PC-9 (cell line): ENCODE measurements at regions not wholly inside any gene's neighbourhood (a gene's known extent, or its start where the extent isn't known, plus 50 kb on each side); places are given as distances from the start of the nearest gene placed in this dataset.

Source experiments
- CTCF ChIP-seq: fragments of 200-600 bp; sonication (generic); conservative IDR thresholded peaks from 2 replicates; pipeline ENCODE4 v1.6.1; 2017; ENCODE audit warnings: mixed run types, antibody characterized with exemption, mild to moderate bottlenecking, moderate library complexity
- EZH2 ChIP-seq: fragments of 200-600 bp; sonication (generic); IDR thresholded peaks from 2 replicates; pipeline ENCODE4 v1.8.0; 2017; ENCODE audit warnings: antibody characterized with exemption, low read depth

GRCh38 chr20:6295127-6295866, 172.5 kb upstream of the FERMT1 start:
- TF ChIP-seq CTCF (no peak), EZH2 (no peak)
